ENCODE measurements at regions not wholly inside any gene's neighbourhood (a gene's known extent, or its start where the extent isn't known, plus 50 kb on each side); places are given as distances from the start of the nearest gene placed in this dataset.

DNA sequence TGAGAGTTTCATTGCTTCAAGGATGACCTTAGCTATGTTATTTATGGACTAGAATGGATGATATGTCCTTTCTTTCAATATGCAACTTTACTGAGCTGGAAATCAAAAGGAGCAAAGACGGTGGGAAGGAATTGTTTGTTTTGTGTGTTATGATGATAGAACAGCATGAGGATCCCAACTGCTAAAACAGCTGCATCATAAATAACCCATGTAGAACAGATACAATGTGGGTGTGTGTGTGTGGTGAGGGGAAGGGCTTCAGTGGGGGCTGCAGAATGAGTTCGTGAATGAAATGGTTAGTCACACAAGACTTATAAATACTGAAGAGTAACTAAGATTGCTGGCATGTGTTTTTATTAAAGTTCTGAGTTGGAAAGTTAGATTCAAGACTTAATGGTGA is 80.1 kb downstream of the DACT1 start:
- Histone ChIP-seq H3K4me2 (ENCODE audit: low read length) (no peak overlapping the region), H3K27ac (no peak overlapping the region), H3K9me3 (ENCODE audit: control insufficient read depth, low read length) (no peaks in the 10 kb centered on the region), H3K9ac (no peak overlapping the region), H3K79me2 (no peaks in the 10 kb centered on the region), H3K27me3 (ENCODE audit: control insufficient read depth, insufficient read depth, low read length) (no peaks in the 10 kb centered on the region), H3K36me3 (ENCODE audit: control insufficient read depth, insufficient read depth, low read length) (no peaks in the 10 kb centered on the region), H3K4me3 (ENCODE audit: low read depth, low read length) (no peak overlapping the region), H2AFZ (no peak overlapping the region), H3K4me1 (peaks cover 2% of the 10 kb centered on the region)
- TF ChIP-seq, protein P1, sequence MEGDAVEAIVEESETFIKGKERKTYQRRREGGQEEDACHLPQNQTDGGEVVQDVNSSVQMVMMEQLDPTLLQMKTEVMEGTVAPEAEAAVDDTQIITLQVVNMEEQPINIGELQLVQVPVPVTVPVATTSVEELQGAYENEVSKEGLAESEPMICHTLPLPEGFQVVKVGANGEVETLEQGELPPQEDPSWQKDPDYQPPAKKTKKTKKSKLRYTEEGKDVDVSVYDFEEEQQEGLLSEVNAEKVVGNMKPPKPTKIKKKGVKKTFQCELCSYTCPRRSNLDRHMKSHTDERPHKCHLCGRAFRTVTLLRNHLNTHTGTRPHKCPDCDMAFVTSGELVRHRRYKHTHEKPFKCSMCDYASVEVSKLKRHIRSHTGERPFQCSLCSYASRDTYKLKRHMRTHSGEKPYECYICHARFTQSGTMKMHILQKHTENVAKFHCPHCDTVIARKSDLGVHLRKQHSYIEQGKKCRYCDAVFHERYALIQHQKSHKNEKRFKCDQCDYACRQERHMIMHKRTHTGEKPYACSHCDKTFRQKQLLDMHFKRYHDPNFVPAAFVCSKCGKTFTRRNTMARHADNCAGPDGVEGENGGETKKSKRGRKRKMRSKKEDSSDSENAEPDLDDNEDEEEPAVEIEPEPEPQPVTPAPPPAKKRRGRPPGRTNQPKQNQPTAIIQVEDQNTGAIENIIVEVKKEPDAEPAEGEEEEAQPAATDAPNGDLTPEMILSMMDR (IDR thresholded peaks at IDR 0.05): no peak

DNA sequence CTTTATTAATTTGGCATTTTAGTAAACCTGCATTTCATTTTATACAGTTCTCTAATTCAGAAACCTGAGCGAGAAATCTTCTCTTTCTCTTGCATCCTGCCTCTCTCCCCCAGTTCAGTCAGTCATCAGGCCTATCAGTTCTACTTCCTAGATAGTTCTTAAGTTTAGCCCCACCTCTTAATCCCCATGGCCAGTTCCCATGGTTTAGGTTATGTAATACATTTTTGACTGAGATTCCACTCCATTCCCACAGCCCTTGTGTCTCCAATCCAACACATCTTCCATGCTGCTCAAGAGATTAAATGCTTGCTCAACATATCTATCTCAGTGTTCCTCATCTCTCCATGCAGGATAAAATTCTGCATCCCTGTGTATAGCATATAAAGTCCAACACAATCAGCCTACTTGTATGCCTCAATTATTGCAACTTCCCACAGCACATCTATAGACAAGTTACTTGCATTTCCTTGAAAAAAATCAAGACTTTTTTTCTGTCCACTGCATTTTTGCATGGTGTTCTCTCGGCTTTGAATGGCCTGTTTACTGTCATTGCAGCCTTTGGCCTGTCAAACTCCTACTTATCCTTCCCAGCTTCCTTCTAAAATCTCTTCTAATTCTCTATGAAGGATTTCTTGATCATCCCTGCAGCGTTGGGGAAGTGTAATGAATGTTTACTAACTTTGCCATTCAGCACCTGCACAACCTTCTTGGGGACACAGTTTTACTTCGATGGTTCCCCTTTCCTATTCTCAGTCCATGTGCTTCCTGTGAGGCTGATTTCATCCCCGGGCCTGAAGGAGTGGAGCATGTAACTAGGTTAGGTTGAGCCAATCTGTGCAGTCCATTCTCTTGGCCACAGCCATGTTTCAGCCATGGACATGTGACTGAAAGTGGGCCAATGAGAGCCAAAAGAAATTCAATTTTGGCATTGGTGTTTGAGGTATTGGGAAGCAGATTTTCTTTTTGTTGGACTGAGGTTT is 80.8 kb downstream of the DACT1 start:
- Histone ChIP-seq H3K9me3 (ENCODE audit: control insufficient read depth, low read length) (no peaks in the 10 kb centered on the region), H3K36me3 (ENCODE audit: control insufficient read depth, insufficient read depth, low read length) (no peaks in the 10 kb centered on the region), H3K4me3 (ENCODE audit: low read depth, low read length) (no peak overlapping the region), H3K4me2 (ENCODE audit: low read length) (no peak overlapping the region), H3K79me2 (no peaks in the 10 kb centered on the region), H3K4me1 (peaks cover 2% of the 10 kb centered on the region), H2AFZ (no peak overlapping the region), H3K27me3 (ENCODE audit: control insufficient read depth, insufficient read depth, low read length) (no peaks in the 10 kb centered on the region), H3K27ac (no peak overlapping the region), H3K9ac (no peak overlapping the region)
- TF ChIP-seq, protein P1 (IDR thresholded peaks at IDR 0.05): no peak

DNA sequence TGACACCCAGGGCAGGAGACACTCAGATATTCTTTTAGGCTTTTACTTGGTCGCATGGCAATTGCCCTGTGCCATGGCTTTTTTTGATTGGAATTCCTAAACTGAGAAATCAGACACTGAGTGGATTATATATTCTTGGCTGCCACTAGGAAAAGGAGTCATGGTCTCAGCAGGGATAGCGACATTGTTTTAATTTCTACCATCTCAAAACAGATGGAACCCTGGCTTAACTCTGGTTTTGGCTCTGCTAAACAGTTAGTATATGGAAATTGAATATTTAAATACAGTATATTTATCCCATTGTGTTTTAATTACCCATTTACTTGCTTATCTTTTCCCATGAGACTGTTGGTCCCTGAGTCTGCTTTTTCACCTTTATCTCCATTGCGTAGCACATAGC is 84.0 kb downstream of the DACT1 start:
- TF ChIP-seq, protein P1 (IDR thresholded peaks at IDR 0.05): no peak
- H3K79me2 ChIP-seq: no peaks in the 10 kb centered on the region
- no peaks in the 10 kb centered on the region for H3K9me3 ChIP-seq (ENCODE audit: control insufficient read depth, low read length)
- peaks cover 2% of the 10 kb centered on the region for H3K4me1 ChIP-seq
- H3K36me3 ChIP-seq (ENCODE audit: control insufficient read depth, insufficient read depth, low read length): no peaks in the 10 kb centered on the region
- no peak overlapping the region for H3K27ac ChIP-seq
- H2AFZ ChIP-seq: no peak overlapping the region
- no peak overlapping the region for H3K4me2 ChIP-seq (ENCODE audit: low read length)
- H3K4me3 ChIP-seq (ENCODE audit: low read depth, low read length): no peak overlapping the region
- no peak overlapping the region for H3K9ac ChIP-seq
- no peaks in the 10 kb centered on the region for H3K27me3 ChIP-seq (ENCODE audit: control insufficient read depth, insufficient read depth, low read length)

DNA sequence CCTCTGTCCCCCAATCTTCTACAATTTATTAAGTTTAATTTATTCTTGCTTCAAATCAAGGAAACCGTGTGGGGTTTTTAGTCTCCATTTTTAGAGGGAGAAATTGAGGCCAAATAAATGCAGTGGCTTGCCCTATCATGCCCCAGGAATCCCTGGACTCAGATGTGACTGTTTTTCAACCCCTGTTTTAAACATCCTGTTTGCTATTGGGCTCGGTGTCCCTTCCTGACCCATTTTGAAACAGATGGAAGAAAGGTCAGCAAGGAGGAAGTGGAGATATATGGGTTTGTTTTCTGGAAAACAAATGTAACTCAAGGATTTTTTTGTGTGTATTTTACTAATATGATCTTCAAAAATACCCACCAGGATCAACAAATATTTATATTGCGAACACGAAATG is 84.7 kb downstream of the DACT1 start:
- no peak overlapping the region for H3K4me2 ChIP-seq (ENCODE audit: low read length)
- no peaks in the 10 kb centered on the region for H3K36me3 ChIP-seq (ENCODE audit: control insufficient read depth, insufficient read depth, low read length)
- H3K4me3 ChIP-seq (ENCODE audit: low read depth, low read length): no peak overlapping the region
- TF ChIP-seq, protein P1 (IDR thresholded peaks at IDR 0.05): no peak
- no peak overlapping the region for H2AFZ ChIP-seq
- H3K27me3 ChIP-seq (ENCODE audit: control insufficient read depth, insufficient read depth, low read length): no peaks in the 10 kb centered on the region
- no peak overlapping the region for H3K27ac ChIP-seq
- no peak overlapping the region for H3K9ac ChIP-seq
- no peaks in the 10 kb centered on the region for H3K4me1 ChIP-seq
- no peaks in the 10 kb centered on the region for H3K9me3 ChIP-seq (ENCODE audit: control insufficient read depth, low read length)
- H3K79me2 ChIP-seq: no peaks in the 10 kb centered on the region

DNA sequence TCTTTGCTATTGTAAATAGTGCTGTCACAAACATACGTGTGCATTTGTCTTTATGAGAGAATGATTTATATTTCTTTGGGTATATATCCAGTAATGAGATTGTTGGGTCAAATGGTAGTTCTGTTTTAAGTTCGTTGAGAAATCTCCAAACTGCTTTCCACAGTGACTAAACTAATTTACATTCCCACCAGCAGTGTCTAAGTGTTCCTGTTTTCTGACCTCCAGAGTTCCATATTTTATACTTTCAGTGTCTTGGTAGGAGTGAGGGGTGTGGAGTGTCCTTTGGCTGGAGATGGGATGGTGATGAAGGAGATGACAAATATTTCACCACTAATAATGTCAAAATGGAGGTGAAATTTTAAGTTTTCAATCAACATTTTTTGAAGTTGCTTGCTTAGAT is 86.4 kb downstream of the DACT1 start:
- Histone ChIP-seq H3K27ac (no peak overlapping the region), H3K4me2 (ENCODE audit: low read length) (no peak overlapping the region), H3K4me1 (no peaks in the 10 kb centered on the region), H2AFZ (no peak overlapping the region), H3K4me3 (ENCODE audit: low read depth, low read length) (no peak overlapping the region), H3K9ac (no peak overlapping the region), H3K79me2 (no peaks in the 10 kb centered on the region), H3K27me3 (ENCODE audit: control insufficient read depth, insufficient read depth, low read length) (no peaks in the 10 kb centered on the region), H3K36me3 (ENCODE audit: control insufficient read depth, insufficient read depth, low read length) (no peaks in the 10 kb centered on the region), H3K9me3 (ENCODE audit: control insufficient read depth, low read length) (no peaks in the 10 kb centered on the region)
- TF ChIP-seq, protein P1 (IDR thresholded peaks at IDR 0.05): no peak

Data from parathyroid adenoma (tissue), 2 donors.